ENCODE measurements at regions not wholly inside any gene's neighbourhood (a gene's known extent, or its start where the extent isn't known, plus 50 kb on each side); places are given as distances from the start of the nearest gene placed in this dataset.
A peak's percentile ranks its signal among the peaks of the same experiment; 100 is the strongest.

DNA sequence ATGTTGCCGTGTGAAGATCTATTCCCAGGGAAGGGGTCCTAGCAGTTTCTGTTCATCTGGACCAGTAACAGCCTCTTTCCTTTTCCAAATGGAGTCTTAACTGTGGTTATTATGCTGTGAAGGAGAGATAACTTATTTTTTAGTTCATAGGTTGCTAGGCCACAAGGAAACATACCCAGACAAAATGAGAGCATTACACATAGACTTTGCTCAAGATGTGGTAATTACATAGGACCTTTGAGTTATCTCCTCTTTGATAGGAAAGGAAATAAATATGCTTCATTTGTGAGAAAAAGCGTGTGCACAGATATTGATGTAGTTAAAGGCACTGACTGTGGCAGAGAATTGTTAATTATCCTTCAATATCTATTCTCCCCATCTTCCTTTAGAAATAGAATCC is 52.5 kb upstream of the SNX2 start:
- no peak overlapping the region for H3K4me3 ChIP-seq (ENCODE audit: low read depth in 1 of 3, low read length in 3 of 3)
- peak overlapping the region in 1 of 3 donors; percentile 79 for H3K27ac ChIP-seq (ENCODE audit: low read depth in 1 of 3, low read length in 2 of 3)
- no peaks in the 10 kb centered on the region for H3K9me3 ChIP-seq (ENCODE audit: control insufficient read depth in 2 of 2, insufficient read depth in 1 of 2, low read depth in 1 of 2, low read length in 1 of 2)
- H3K36me3 ChIP-seq (ENCODE audit: control insufficient read depth in 3 of 3, insufficient read depth in 2 of 3, low read depth in 1 of 3, low read length in 3 of 3), result no peaks in the 10 kb centered on the region
- FAIRE-seq (no peak), DNase-seq (peak; percentile 3 to 71)
- H3K4me1 ChIP-seq (ENCODE audit: control insufficient read depth in 3 of 3, insufficient read depth in 2 of 3, low read depth in 1 of 3, low read length in 2 of 3), result peaks cover 0 to 21% (median 0%) of the 10 kb centered on the region in 3 donors
- peaks cover 0 to 3% (median 0%) of the 10 kb centered on the region in 3 donors for H3K27me3 ChIP-seq (ENCODE audit: control insufficient read depth in 3 of 3, insufficient read depth in 3 of 3, low read length in 3 of 3)
- 31 to 73% (median 59%) methylated on average over 2 of the region's 2 CpGs for WGBS, 3 donors

DNA sequence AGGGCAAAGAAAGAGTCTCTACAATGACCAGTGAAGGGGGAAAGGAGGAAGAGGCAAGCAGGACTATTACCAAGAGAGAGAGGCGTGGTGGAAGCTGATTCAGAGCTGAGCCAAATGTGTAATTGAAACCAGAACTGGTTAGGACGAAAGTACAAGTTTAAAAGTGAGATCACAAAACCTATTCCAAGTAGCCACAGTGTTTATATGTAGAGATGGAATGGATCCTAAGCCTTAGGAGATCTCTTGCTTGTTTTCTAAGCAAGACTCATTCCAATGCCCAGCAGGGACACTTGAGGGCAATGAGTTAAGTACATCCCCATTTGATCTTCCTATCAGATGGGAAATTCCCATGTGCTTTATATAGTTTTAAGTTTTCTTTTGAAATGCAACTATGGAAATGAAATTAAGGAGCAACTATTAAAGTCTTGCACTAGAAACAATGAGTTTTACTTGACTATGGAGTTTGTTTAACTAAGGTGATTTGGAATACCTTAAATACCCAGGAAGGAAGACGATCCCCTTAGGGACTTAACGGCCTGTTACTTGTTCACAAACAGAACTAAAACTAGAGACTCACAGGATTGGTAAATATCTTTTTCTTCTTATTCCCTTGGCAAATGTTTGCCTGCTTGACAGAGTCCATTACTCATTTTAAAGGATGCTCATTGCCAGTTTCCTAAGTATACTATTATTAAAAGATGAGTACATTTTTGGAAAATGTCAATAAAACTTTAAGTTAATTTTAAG is 51.1 kb upstream of the SNX2 start:
- 54 to 58% (median 57%) methylated on average over 4 of the region's 4 CpGs for WGBS, 3 donors
- DNase-seq, result peak in 1 of 2 donors; percentile 5
- Histone ChIP-seq H3K27ac (ENCODE audit: low read depth in 1 of 3, low read length in 2 of 3) (no peak overlapping the region), H3K4me3 (ENCODE audit: low read depth in 1 of 3, low read length in 3 of 3) (no peak overlapping the region), H3K36me3 (ENCODE audit: control insufficient read depth in 3 of 3, insufficient read depth in 2 of 3, low read depth in 1 of 3, low read length in 3 of 3) (no peaks in the 10 kb centered on the region), H3K9me3 (ENCODE audit: control insufficient read depth in 2 of 2, insufficient read depth in 1 of 2, low read depth in 1 of 2, low read length in 1 of 2) (no peaks in the 10 kb centered on the region), H3K4me1 (ENCODE audit: control insufficient read depth in 3 of 3, insufficient read depth in 2 of 3, low read depth in 1 of 3, low read length in 2 of 3) (peaks cover 0 to 21% (median 0%) of the 10 kb centered on the region in 3 donors), H3K27me3 (ENCODE audit: control insufficient read depth in 3 of 3, insufficient read depth in 3 of 3, low read length in 3 of 3) (no peaks in the 10 kb centered on the region)
- FAIRE-seq, result no peak
